MM.1S (cell line): ENCODE measurements at regions not wholly inside any gene's neighbourhood (a gene's known extent, or its start where the extent isn't known, plus 50 kb on each side); places are given as distances from the start of the nearest gene placed in this dataset.

Source experiments
- DNase-seq: peaks from one replicate; pipeline ENCODE4 v3.0.0-alpha.2; 2015
- H2AFZ ChIP-seq: fragments of 300-600 bp; sonication (generic); 2 replicates; pipeline ENCODE4 v1.6.0; 2016; ENCODE audit warnings: antibody characterized with exemption, low read length
- H3F3A ChIP-seq: fragments of 300-600 bp; sonication (generic); 2 replicates; pipeline ENCODE4 v1.6.1; 2016; ENCODE audit warnings: mild to moderate bottlenecking, antibody characterized with exemption, low read length, moderate library complexity, mixed read lengths; ENCODE audit not compliant: insufficient read depth
- H3K27ac ChIP-seq: fragments of 300-600 bp; sonication (generic); 2 replicates; pipeline ENCODE4 v1.5.1; 2016; ENCODE audit warnings: mild to moderate bottlenecking, low read length
- H3K27me3 ChIP-seq: fragments of 300-600 bp; sonication (generic); replicated peaks from 2 replicates; pipeline ENCODE4 v1.6.0; 2016; ENCODE audit warnings: low read length; ENCODE audit not compliant: insufficient read depth
- H3K36me3 ChIP-seq: fragments of 300-600 bp; sonication (generic); replicated peaks from 2 replicates; pipeline ENCODE4 v1.6.1; 2016; ENCODE audit warnings: mild to moderate bottlenecking, low read length, mixed read lengths; ENCODE audit not compliant: insufficient read depth
- H3K4me1 ChIP-seq: fragments of 300-600 bp; sonication (generic); 2 replicates; pipeline ENCODE4 v1.6.1; 2016; ENCODE audit warnings: low read length, mixed read lengths
- H3K4me2 ChIP-seq: fragments of 300-600 bp; sonication (generic); 2 replicates; pipeline ENCODE4 v1.6.0; 2016; ENCODE audit warnings: low read depth, low read length
- H3K4me3 ChIP-seq: fragments of 300-600 bp; sonication (generic); 2 replicates; pipeline ENCODE4 v1.5.1; 2016; ENCODE audit warnings: low read length, mixed read lengths
- H3K79me2 ChIP-seq: fragments of 300-600 bp; sonication (generic); 2 replicates; pipeline ENCODE4 v1.6.1; 2016; ENCODE audit warnings: mixed run types, low read length, mixed read lengths
- H3K9ac ChIP-seq: fragments of 300-600 bp; sonication (generic); 2 replicates; pipeline ENCODE4 v1.6.1; 2016; ENCODE audit warnings: low read length, mixed read lengths
- H3K9me2 ChIP-seq: fragments of 300-600 bp; sonication (generic); replicated peaks from 2 replicates; pipeline ENCODE4 v1.6.1; 2016; ENCODE audit warnings: mild to moderate bottlenecking, low read length, mixed read lengths; ENCODE audit not compliant: insufficient read depth
- H3K9me3 ChIP-seq: fragments of 300-600 bp; sonication (generic); replicated peaks from 2 replicates; pipeline ENCODE4 v1.6.1; 2016; ENCODE audit warnings: mild to moderate bottlenecking, low read length, mixed read lengths; ENCODE audit not compliant: insufficient read depth
- H4K20me1 ChIP-seq: fragments of 300-600 bp; sonication (generic); 2 replicates; pipeline ENCODE4 v1.6.1; 2016; ENCODE audit warnings: mild to moderate bottlenecking, low read length, moderate library complexity, mixed read lengths; ENCODE audit not compliant: insufficient read depth
- CTCF ChIP-seq: fragments of 300-600 bp; sonication (generic); IDR thresholded peaks from 2 replicates; pipeline ENCODE4 v1.5.1; 2016; ENCODE audit warnings: antibody characterized with exemption, low read length, mixed read lengths
- EZH2 ChIP-seq: fragments of 300-600 bp; sonication (generic); optimal IDR thresholded peaks from 2 replicates; pipeline ENCODE3; 2017; ENCODE audit warnings: low read depth, mild to moderate bottlenecking, antibody characterized with exemption, low read length, mixed read lengths
- EZH2phosphoT487 ChIP-seq: fragments of 300-600 bp; sonication (generic); IDR thresholded peaks from 2 replicates; pipeline ENCODE4 v1.6.1; 2018; ENCODE audit warnings: antibody characterized with exemption, low read length

GRCh38 chr9:73649552-73649951 lies 497.9 kb downstream of the ANXA1 start:
- Histone ChIP-seq H3K36me3 (no peaks in the 10 kb centered on the region), H3K27ac (no peak overlapping the region), H3K4me1 (no peaks in the 10 kb centered on the region), H3K4me3 (no peak overlapping the region), H3K9me3 (no peaks in the 10 kb centered on the region), H3K4me2 (no peak overlapping the region), H3K9me2 (no peaks in the 10 kb centered on the region), H4K20me1 (no peaks in the 10 kb centered on the region), H3K27me3 (no peaks in the 10 kb centered on the region), H3K79me2 (no peaks in the 10 kb centered on the region), H3K9ac (no peak overlapping the region), H3F3A (no peaks in the 10 kb centered on the region), H2AFZ (no peak overlapping the region)
- no peak for DNase-seq
- TF ChIP-seq EZH2 (no peak), CTCF (no peak), EZH2phosphoT487 (no peak)

GRCh38 chr9:73655363-73655762 lies 503.7 kb downstream of the ANXA1 start:
- H3K9ac ChIP-seq, result no peak overlapping the region
- H3K9me2 ChIP-seq, result no peaks in the 10 kb centered on the region
- no peak for TF ChIP-seq EZH2
- no peak for TF ChIP-seq EZH2phosphoT487
- no peak for TF ChIP-seq CTCF
- H4K20me1 ChIP-seq, result no peaks in the 10 kb centered on the region
- H3K36me3 ChIP-seq, result no peaks in the 10 kb centered on the region
- H3F3A ChIP-seq, result no peaks in the 10 kb centered on the region
- no peak overlapping the region for H3K4me3 ChIP-seq
- no peak overlapping the region for H3K4me2 ChIP-seq
- no peak for DNase-seq
- no peak overlapping the region for H2AFZ ChIP-seq
- no peaks in the 10 kb centered on the region for H3K79me2 ChIP-seq
- no peaks in the 10 kb centered on the region for H3K4me1 ChIP-seq
- no peaks in the 10 kb centered on the region for H3K9me3 ChIP-seq
- no peaks in the 10 kb centered on the region for H3K27me3 ChIP-seq
- H3K27ac ChIP-seq, result no peak overlapping the region

- TF ChIP-seq EZH2phosphoT487 (no peak), CTCF (no peak), EZH2 (no peak)
- H3K79me2 ChIP-seq, result no peaks in the 10 kb centered on the region
- H3K27me3 ChIP-seq, result no peaks in the 10 kb centered on the region
- no peaks in the 10 kb centered on the region for H4K20me1 ChIP-seq
- no peaks in the 10 kb centered on the region for H3F3A ChIP-seq
- no peak overlapping the region for H3K4me3 ChIP-seq
- H3K4me2 ChIP-seq, result no peak overlapping the region
- no peaks in the 10 kb centered on the region for H3K9me3 ChIP-seq
- H3K36me3 ChIP-seq, result no peaks in the 10 kb centered on the region
- no peak overlapping the region for H3K27ac ChIP-seq
- no peak for DNase-seq
- H3K4me1 ChIP-seq, result no peaks in the 10 kb centered on the region
- H3K9ac ChIP-seq, result no peak overlapping the region
- no peaks in the 10 kb centered on the region for H3K9me2 ChIP-seq
- no peak overlapping the region for H2AFZ ChIP-seq
These were observed 504.2 kb downstream of the ANXA1 start for GRCh38 chr9:73655831-73656230.
